B cell (primary cell): ENCODE measurements at regions not wholly inside any gene's neighbourhood (a gene's known extent, or its start where the extent isn't known, plus 50 kb on each side); places are given as distances from the start of the nearest gene placed in this dataset.

Source experiments
- CTCF ChIP-seq: fragments of 200-600 bp; IDR thresholded peaks from one replicate; pipeline ENCODE4 v1.8.0; 2022; ENCODE audit warnings: antibody characterized with exemption, mild to moderate bottlenecking
- EZH2 ChIP-seq: IDR thresholded peaks from 2 replicates; pipeline ENCODE4 v1.6.1; 2012; ENCODE audit warnings: borderline replicate concordance, low read depth, mild to moderate bottlenecking, moderate library complexity, low read length; ENCODE audit not compliant: insufficient read depth, poor library complexity, severe bottlenecking

- TF ChIP-seq EZH2, result no peak
- TF ChIP-seq CTCF, result no peak
Measured at GRCh38 chr13:62551588-62551987, 1135.9 kb upstream of the PCDH20 start.
